Stimulated activated CD4-positive, alpha-beta T cell treated with anti-CD3 and anti-CD28 coated beads, Interleukin-4, amount 100 ng/mL, for 24 hours (primary cell): ENCODE measurements at regions not wholly inside any gene's neighbourhood (a gene's known extent, or its start where the extent isn't known, plus 50 kb on each side); places are given as distances from the start of the nearest gene placed in this dataset.
A peak's percentile ranks its signal among the peaks of the same experiment; 100 is the strongest.
"Not testable (repeated sequence)": the region's sequence is repeated elsewhere in the genome, so short reads cannot be mapped to it uniquely, and the experiment has no call there.

ENCODE experiments used
- DNase-seq: peaks from one replicate; pipeline ENCODE4 v3.0.0-alpha.2; 2020

GRCh38 chr10:8128511-8128910 is 74.0 kb downstream of the GATA3 start:
- DNase-seq: no peak

- no peak for DNase-seq
Observed at GRCh38 chr10:8129438-8129837, 75.0 kb downstream of the GATA3 start.

GRCh38 chr10:8130973-8131911 is 76.8 kb downstream of the GATA3 start:
- peak; percentile 64 for DNase-seq

- peak; percentile 58 for DNase-seq
Observed at GRCh38 chr10:8133146-8133545, 78.7 kb downstream of the GATA3 start.

- no peak for DNase-seq
Observed at GRCh38 chr10:8136736-8137135, 82.2 kb downstream of the GATA3 start.

GRCh38 chr10:8137272-8137681 is 82.8 kb downstream of the GATA3 start:
- DNase-seq: peak; percentile 56

GRCh38 chr10:8137726-8138125 is 83.2 kb downstream of the GATA3 start:
- no peak for DNase-seq

GRCh38 chr10:8138471-8138870 is 84.0 kb downstream of the GATA3 start:
- DNase-seq: no peak

- no peak for DNase-seq
Observed at GRCh38 chr10:8144496-8144895, 90.0 kb downstream of the GATA3 start.

GRCh38 chr10:8146650-8147049 is 92.2 kb downstream of the GATA3 start:
- no peak for DNase-seq

- no peak for DNase-seq
Observed at GRCh38 chr10:8149991-8150390, 95.5 kb downstream of the GATA3 start.

GRCh38 chr10:8150401-8150905 is 96.0 kb downstream of the GATA3 start:
- DNase-seq: no peak

- DNase-seq: no peak
Observed at GRCh38 chr10:8151086-8151485, 96.6 kb downstream of the GATA3 start.

- DNase-seq: no peak
Observed at GRCh38 chr10:8156918-8157317, 102.4 kb downstream of the GATA3 start.

GRCh38 chr10:8158193-8159071 is 103.9 kb downstream of the GATA3 start:
- no peak for DNase-seq

GRCh38 chr10:8159341-8160165 is 105.1 kb downstream of the GATA3 start:
- no peak for DNase-seq

- DNase-seq: no peak
Observed at GRCh38 chr10:8163824-8164223, 109.3 kb downstream of the GATA3 start.

GRCh38 chr10:8164640-8165039 is 110.2 kb downstream of the GATA3 start:
- DNase-seq: not testable (repeated sequence)

GRCh38 chr10:8168836-8169235 is 114.3 kb downstream of the GATA3 start:
- DNase-seq: no peak

- DNase-seq: no peak
Observed at GRCh38 chr10:8171008-8171407, 116.5 kb downstream of the GATA3 start.

- DNase-seq: no peak
Observed at GRCh38 chr10:8172604-8173003, 118.1 kb downstream of the GATA3 start.

GRCh38 chr10:8173243-8173865 is 118.9 kb downstream of the GATA3 start:
- no peak for DNase-seq
